ENCODE measurements at regions not wholly inside any gene's neighbourhood (a gene's known extent, or its start where the extent isn't known, plus 50 kb on each side); places are given as distances from the start of the nearest gene placed in this dataset.

DNA sequence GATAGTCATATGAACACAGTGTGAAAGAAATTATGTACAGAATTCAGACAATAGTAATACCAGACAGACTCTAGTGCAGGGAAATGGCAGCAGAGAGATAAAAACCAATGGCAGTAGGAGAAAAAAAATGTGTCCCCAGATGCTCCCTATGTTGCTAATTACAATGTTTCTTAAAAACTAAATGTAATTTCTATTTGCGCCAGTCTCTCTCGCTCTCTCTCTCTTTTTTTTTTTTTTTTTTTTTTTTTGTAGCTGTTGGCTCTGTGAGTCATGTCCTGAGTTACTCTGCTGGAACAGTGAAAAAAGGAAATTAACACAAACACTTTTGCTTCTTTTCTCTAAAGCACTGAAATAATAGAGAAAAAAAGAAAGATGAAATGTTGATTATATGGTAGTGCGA, 871.9 kb downstream of the GBE1 start:
- TF ChIP-seq POLR2AphosphoS5 (IDR thresholded peaks at IDR 0.05) (no peak), EP300 (IDR thresholded peaks at IDR 0.05) (no peak), POLR2A (IDR thresholded peaks at IDR 0.05) (no peak), CTCF (IDR thresholded peaks at IDR 0.05) (no peak)
- H3K4me3 ChIP-seq: no peak overlapping the region
- H3K9me3 ChIP-seq: no peaks in the 10 kb centered on the region
- no peaks in the 10 kb centered on the region for H3K4me1 ChIP-seq
- ATAC-seq: no peak
- no peaks in the 10 kb centered on the region for H3K27me3 ChIP-seq
- H3K27ac ChIP-seq: no peak overlapping the region
- H3K36me3 ChIP-seq: no peaks in the 10 kb centered on the region
- WGBS, 2 donors (ENCODE audit: low coverage in 1 of 2): 14 to 27% methylated on average over 3 of the region's 3 CpGs

DNA sequence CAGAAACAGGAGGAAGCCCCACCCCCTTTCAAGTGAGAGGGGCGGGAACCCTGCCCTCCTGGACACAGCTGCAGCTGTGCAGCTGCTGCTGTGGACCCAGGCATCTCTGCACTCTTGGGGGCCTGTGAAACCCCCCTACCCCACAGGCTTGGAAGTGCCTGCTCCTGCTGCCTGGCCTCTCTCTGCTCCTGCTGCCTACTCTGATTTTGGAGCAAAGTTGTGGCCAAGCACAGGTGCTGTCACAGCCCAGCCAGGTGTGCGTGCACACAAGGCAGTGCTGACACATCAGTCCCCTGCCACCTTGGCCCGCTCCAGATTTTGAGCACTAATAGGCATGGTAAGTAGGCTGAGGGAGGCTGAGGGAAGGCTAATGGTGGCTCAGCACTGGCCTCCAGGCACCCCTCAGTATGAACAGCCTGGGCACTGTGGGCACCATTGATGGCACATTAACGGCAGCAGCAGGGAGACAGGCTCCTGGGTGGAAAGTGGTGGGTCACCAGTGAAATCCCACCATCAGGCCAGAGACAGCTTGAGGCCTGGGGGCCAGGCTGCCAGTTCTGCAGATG, 890.9 kb downstream of the GBE1 start:
- TF ChIP-seq POLR2A (IDR thresholded peaks at IDR 0.05): no peak
- no peak for TF ChIP-seq EP300 (IDR thresholded peaks at IDR 0.05)
- TF ChIP-seq POLR2AphosphoS5 (IDR thresholded peaks at IDR 0.05): no peak
- no peak for TF ChIP-seq CTCF (IDR thresholded peaks at IDR 0.05)
- Histone ChIP-seq H3K9me3 (no peaks in the 10 kb centered on the region), H3K36me3 (no peaks in the 10 kb centered on the region), H3K4me1 (no peaks in the 10 kb centered on the region), H3K27me3 (no peaks in the 10 kb centered on the region), H3K27ac (no peak overlapping the region), H3K4me3 (no peak overlapping the region)
- WGBS, 2 donors (ENCODE audit: low coverage in 1 of 2): no CpG with 5 or more reads among the region's 4 CpGs
- peak; percentile 25 for ATAC-seq

GRCh38 chr3:80855482-80855881, 906.0 kb downstream of the GBE1 start:
- WGBS, 2 donors (ENCODE audit: low coverage in 1 of 2): 69 to 80% methylated on average over 1 of the region's 1 CpG
- no peak for ATAC-seq
- H3K9me3 ChIP-seq: no peaks in the 10 kb centered on the region
- no peaks in the 10 kb centered on the region for H3K36me3 ChIP-seq
- H3K4me1 ChIP-seq: no peaks in the 10 kb centered on the region
- H3K27me3 ChIP-seq: no peaks in the 10 kb centered on the region
- H3K4me3 ChIP-seq: no peak overlapping the region
- TF ChIP-seq POLR2AphosphoS5 (IDR thresholded peaks at IDR 0.05) (no peak), POLR2A (IDR thresholded peaks at IDR 0.05) (no peak), EP300 (IDR thresholded peaks at IDR 0.05) (no peak), CTCF (IDR thresholded peaks at IDR 0.05) (no peak)
- no peak overlapping the region for H3K27ac ChIP-seq

DNA sequence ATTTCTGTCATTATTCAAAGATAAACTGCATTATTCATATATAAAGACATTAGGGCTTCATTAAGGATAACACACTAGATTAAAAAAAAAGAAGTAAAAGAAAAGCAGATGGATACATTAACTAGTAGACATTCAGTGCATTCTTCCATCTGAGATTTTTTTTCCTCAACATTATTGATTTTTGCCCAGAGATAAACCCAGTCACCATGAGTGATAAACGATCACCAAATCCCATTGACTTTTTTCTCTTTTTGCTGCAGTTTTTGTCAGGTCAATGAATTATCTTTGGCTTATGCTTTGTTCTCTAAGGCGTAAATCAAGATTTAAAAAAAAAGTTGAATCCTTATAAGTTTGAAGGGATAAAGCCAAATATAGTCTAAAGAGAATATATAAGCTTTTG, 925.0 kb downstream of the GBE1 start:
- H3K4me3 ChIP-seq: no peak overlapping the region
- H3K9me3 ChIP-seq: peaks cover 0 to 8% (median 0%) of the 10 kb centered on the region in 3 donors
- H3K36me3 ChIP-seq: no peaks in the 10 kb centered on the region
- 13 to 46% methylated on average over 2 of the region's 2 CpGs for WGBS, 2 donors (ENCODE audit: low coverage in 1 of 2)
- H3K4me1 ChIP-seq: no peaks in the 10 kb centered on the region
- no peak overlapping the region for H3K27ac ChIP-seq
- no peaks in the 10 kb centered on the region for H3K27me3 ChIP-seq
- no peak for ATAC-seq
- TF ChIP-seq POLR2AphosphoS5 (IDR thresholded peaks at IDR 0.05) (no peak), CTCF (IDR thresholded peaks at IDR 0.05) (no peak), POLR2A (IDR thresholded peaks at IDR 0.05) (no peak), EP300 (IDR thresholded peaks at IDR 0.05) (no peak)

- no peaks in the 10 kb centered on the region for H3K27me3 ChIP-seq
- no peaks in the 10 kb centered on the region for H3K36me3 ChIP-seq
- H3K9me3 ChIP-seq: no peaks in the 10 kb centered on the region
- no peak overlapping the region for H3K27ac ChIP-seq
- no peak overlapping the region for H3K4me3 ChIP-seq
- TF ChIP-seq POLR2AphosphoS5 (IDR thresholded peaks at IDR 0.05): no peak
- TF ChIP-seq POLR2A (IDR thresholded peaks at IDR 0.05): no peak
- TF ChIP-seq EP300 (IDR thresholded peaks at IDR 0.05): no peak
- TF ChIP-seq CTCF (IDR thresholded peaks at IDR 0.05): no peak
- WGBS, 2 donors (ENCODE audit: low coverage in 1 of 2): 47 to 73% methylated on average over 4 of the region's 4 CpGs
- no peak for ATAC-seq
- no peaks in the 10 kb centered on the region for H3K4me1 ChIP-seq
Observed at GRCh38 chr3:80807577-80807976, 953.9 kb downstream of the GBE1 start.

All from gastroesophageal sphincter (tissue), 4 donors.